Ovary (tissue), 7 donors: ENCODE measurements at regions not wholly inside any gene's neighbourhood (a gene's known extent, or its start where the extent isn't known, plus 50 kb on each side); places are given as distances from the start of the nearest gene placed in this dataset.

ENCODE experiments used
- DNase-seq, 5 donors: peaks; one replicate each; pipeline ENCODE4 v3.0.0-alpha.2; 2019 to 2020
- H3K27ac ChIP-seq, 2 donors: fragments of 200-600 bp; one replicate each; pipeline versions ENCODE4 v1.5.1 to v1.8.0; 2019 to 2022
- H3K27me3 ChIP-seq: fragments of 200-600 bp; one replicate; pipeline ENCODE4 v1.8.0; 2022
- H3K36me3 ChIP-seq: fragments of 200-600 bp; sonication (generic); one replicate; pipeline ENCODE4 v1.5.1; 2019
- H3K4me1 ChIP-seq: one replicate; pipeline ENCODE4 v1.8.1; 2013; ENCODE audit warnings: mild to moderate bottlenecking, moderate library complexity; ENCODE audit not compliant: insufficient read depth
- H3K4me3 ChIP-seq: fragments of 200-600 bp; sonication (generic); one replicate; pipeline ENCODE4 v1.5.1; 2017
- H3K9me3 ChIP-seq, 2 donors: fragments of 200-600 bp in 1 of 2; sonication (generic) in 1 of 2; one replicate each; pipeline versions ENCODE4 v1.5.1 to v1.8.1; 2013 to 2019; ENCODE audit warnings: mild to moderate bottlenecking in 1 of 2, moderate library complexity in 1 of 2
- CTCF ChIP-seq, 3 donors: fragments of 450-650 bp in 2 of 3; fragments of 200-600 bp in 1 of 3; IDR thresholded peaks; one replicate each; pipeline versions ENCODE4 v1.5.1 to v1.8.0; 2016 to 2022; ENCODE audit warnings: antibody characterized with exemption in 3 of 3, mild to moderate bottlenecking in 1 of 3
- EP300 ChIP-seq: sonication (generic); formaldehyde crosslinking; IDR thresholded peaks from one replicate; pipeline ENCODE4 v1.6.1; 2017; ENCODE audit warnings: antibody characterized with exemption
- POLR2A ChIP-seq: fragments of 450-650 bp; IDR thresholded peaks from one replicate; pipeline ENCODE4 v1.6.1; 2017; ENCODE audit warnings: antibody characterized with exemption, mild to moderate bottlenecking, moderate library complexity
- WGBS, 3 donors: extraction: QIAGEN DNeasy Blood & Tissue Kit in 1 of 3; methylation state at CpG; one replicate each; pipeline versions ENCODE4 v1.1.5 to v1.1.7; 2013 to 2017; 5-methylcytosine and 5-hydroxymethylcytosine counted together
- intact Hi-C, 4 donors: fragments of 100-400 bp; cut with DNase I; formaldehyde crosslinking; loops; one replicate each; pipeline versions ENCODE4 v1.11.0 to v1.15.1; 2022 to 2023
- donor health status: DM: no; HTN: no; CAD: no; lungs with moderate emphysema.
- donor health status: DM: no; HTN: no; CAD: no.
- donor health status: Bipolar disorder and iron deficiency.
- donor health status: DM: no; HTN: no; CAD: no.
- donor health status: DM: yes; HTN: yes; CAD: no.

GRCh38 chr10:43866712-43867111 lies 218.0 kb upstream of the ZNF32 start:
- intact Hi-C loops, result no loop called here
- WGBS, 3 donors, result 82 to 99% (median 88%) methylated on average over 6 of the region's 6 CpGs
- H3K4me1 ChIP-seq, result peaks cover 7% of the 10 kb centered on the region

DNA sequence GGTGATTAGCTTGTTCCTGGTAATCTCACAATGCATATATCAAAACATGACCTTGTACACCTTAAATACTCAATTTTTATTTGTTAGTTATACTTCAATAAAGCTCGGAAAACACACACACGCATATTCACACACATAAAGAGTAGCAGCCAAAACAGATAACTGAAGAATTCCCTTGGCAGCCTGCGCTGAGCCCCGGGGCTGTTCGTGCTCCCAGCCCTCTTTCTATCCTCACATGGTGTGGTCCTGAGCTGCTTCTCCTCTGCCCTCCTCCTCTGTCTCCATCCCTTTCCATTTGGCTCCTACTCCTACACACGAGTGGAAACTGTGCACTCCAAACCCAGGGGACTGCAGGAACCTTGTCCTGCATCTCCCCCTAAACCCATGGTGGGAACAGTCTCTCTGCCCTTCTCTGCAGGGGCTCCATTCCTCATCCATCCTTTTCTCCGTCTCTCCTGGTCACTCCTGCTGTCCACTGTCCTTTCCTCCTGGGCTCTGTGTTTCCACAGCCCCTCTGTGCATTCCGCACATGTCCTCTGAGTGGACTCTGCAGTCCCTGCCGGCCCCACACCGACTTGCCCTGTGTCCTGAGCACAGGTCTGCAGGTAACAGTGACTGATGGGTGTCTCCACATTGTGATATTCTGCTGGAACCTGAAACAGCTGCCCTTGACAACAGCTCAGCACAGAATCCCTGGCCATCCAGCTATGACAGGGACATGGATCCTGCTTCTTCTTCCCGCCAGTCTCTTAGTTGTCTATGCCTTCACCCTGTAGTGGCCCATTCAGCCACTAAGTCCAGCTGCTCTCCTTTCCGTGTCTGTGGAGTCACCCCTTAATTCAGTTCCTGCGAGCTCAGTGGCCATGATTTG lies 216.8 kb upstream of the ZNF32 start:
- intact Hi-C loops, result no loop called here
- no peaks in the 10 kb centered on the region for H3K36me3 ChIP-seq

More at GRCh38 chr10:43866712-43867111, 218.0 kb upstream of the ZNF32 start:
- Histone ChIP-seq H3K27ac (no peak overlapping the region), H3K9me3 (no peaks in the 10 kb centered on the region), H3K27me3 (no peaks in the 10 kb centered on the region), H3K4me3 (no peak overlapping the region), H3K36me3 (no peaks in the 10 kb centered on the region)
- TF ChIP-seq EP300 (no peak), CTCF (IDR thresholded peaks at IDR 0.05) (no peak), POLR2A (no peak)
- DNase-seq, result no peak

DNA sequence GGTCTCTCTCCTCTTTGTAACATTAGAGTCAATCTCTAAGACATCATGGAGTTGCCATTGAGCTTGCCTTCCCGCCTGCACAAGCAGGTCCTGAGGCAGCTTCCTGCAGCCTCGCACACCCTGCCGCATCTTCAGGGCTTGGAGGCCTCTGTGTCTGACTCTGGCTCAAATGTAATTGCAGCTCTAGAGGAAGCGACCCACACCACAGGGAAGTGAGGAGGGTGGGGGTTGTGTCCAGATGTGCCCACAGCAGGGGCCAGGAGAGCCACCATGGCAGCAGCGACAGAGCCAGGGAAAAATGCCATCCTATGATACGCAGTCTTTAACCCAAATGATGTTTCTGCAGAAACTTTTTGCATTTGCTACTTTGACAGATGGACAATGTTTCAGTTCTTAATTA lies 216.0 kb upstream of the ZNF32 start:
- peaks cover 7% of the 10 kb centered on the region for H3K4me1 ChIP-seq
- H3K36me3 ChIP-seq, result no peaks in the 10 kb centered on the region
- peak in 1 of 5 donors; percentile 7 for DNase-seq
- intact Hi-C loops, result no loop called here
- WGBS, 3 donors, result 80 to 96% (median 92%) methylated on average over 6 of the region's 6 CpGs
- H3K9me3 ChIP-seq, result no peaks in the 10 kb centered on the region
- H3K27ac ChIP-seq, result no peak overlapping the region
- H3K4me3 ChIP-seq, result no peak overlapping the region
- TF ChIP-seq POLR2A, result no peak
- no peak for TF ChIP-seq EP300
- no peak for TF ChIP-seq CTCF (IDR thresholded peaks at IDR 0.05)
- H3K27me3 ChIP-seq, result no peaks in the 10 kb centered on the region

More for the DNA sequence above, 216.8 kb upstream of the ZNF32 start:
- peak in 3 of 5 donors; percentile 22 to 65 (median 47) for DNase-seq
- H3K4me3 ChIP-seq, result no peak overlapping the region
- H3K27me3 ChIP-seq, result no peaks in the 10 kb centered on the region
- H3K4me1 ChIP-seq, result peaks cover 7% of the 10 kb centered on the region
- no peaks in the 10 kb centered on the region for H3K9me3 ChIP-seq
- H3K27ac ChIP-seq, result no peak overlapping the region
- TF ChIP-seq CTCF (IDR thresholded peaks at IDR 0.05) (no peak), EP300 (no peak), POLR2A (no peak)
- 46 to 53% (median 48%) methylated on average over 13 of the region's 13 CpGs for WGBS, 3 donors

DNA sequence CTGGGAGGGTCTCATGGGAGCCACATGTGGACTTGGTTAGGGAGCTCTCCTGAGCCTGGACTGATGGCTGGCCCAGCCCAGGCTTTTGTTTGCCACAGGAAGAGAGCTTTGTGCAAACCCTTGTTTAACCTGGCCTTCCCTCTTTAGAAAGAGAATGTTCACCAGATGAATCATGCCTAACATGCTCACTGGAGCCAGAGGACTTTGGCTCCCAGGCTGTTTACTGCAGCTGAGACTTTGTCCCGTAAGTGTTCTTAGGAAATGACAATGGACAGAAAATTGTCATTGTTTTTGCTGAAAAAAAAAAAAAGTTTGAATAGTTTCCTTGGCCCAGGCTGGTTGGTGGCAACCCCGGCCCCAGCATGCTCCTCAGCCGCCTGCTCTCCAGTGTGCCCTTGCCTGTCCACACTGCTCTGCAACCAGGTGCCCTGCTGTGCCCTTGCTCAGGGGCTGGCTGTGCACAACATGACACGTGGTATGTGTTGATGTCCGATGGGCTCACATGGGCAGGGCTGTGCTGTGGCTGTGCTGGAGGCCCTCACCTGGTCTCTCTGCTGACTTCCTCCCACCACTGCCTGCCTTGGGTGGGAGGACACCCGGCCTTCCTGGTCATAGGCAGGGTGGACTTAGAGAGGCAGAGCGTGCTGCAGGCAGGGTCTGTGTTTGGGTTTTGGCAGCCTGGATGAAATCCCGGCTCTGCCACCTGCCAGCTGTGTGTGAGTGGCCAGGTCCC lies 215.3 kb upstream of the ZNF32 start:
- H3K4me1 ChIP-seq, result peaks cover 7% of the 10 kb centered on the region

More for the DNA sequence above, 215.3 kb upstream of the ZNF32 start:
- H3K9me3 ChIP-seq, result no peaks in the 10 kb centered on the region
- no peak for TF ChIP-seq CTCF (IDR thresholded peaks at IDR 0.05)
- no peak for TF ChIP-seq POLR2A
- TF ChIP-seq EP300, result no peak
- intact Hi-C loops, result no loop called here
- H3K27ac ChIP-seq, result no peak overlapping the region
- peak in 1 of 5 donors; percentile 6 for DNase-seq
- H3K27me3 ChIP-seq, result no peaks in the 10 kb centered on the region
- H3K36me3 ChIP-seq, result no peaks in the 10 kb centered on the region
- whole genome bisulfite sequencing, 3 donors, result 77 to 87% (median 80%) methylated on average over 6 to 8 of the region's 8 CpGs
- H3K4me3 ChIP-seq, result no peak overlapping the region
